ENCODE measurements at regions not wholly inside any gene's neighbourhood (a gene's known extent, or its start where the extent isn't known, plus 50 kb on each side); places are given as distances from the start of the nearest gene placed in this dataset.

GRCh38 chr2:47265158-47265557 lies 88.8 kb upstream of the CALM2 start:
- DNase-seq (ENCODE audit: low read depth, low spot score): no peak

- DNase-seq (ENCODE audit: low read depth, low spot score): no peak
These were observed 88.4 kb upstream of the CALM2 start for GRCh38 chr2:47264686-47265085.

GRCh38 chr2:47264143-47264542 lies 87.8 kb upstream of the CALM2 start:
- no peak for DNase-seq (ENCODE audit: low read depth, low spot score)

- DNase-seq (ENCODE audit: low read depth, low spot score): no peak
These were observed 86.3 kb upstream of the CALM2 start for GRCh38 chr2:47262657-47263056.

GRCh38 chr2:47260971-47261370 lies 84.7 kb upstream of the CALM2 start:
- DNase-seq (ENCODE audit: low read depth, low spot score): no peak

- DNase-seq (ENCODE audit: low read depth, low spot score): no peak
These were observed 83.5 kb upstream of the CALM2 start for GRCh38 chr2:47259829-47260228.

GRCh38 chr2:47257946-47258348 lies 81.6 kb upstream of the CALM2 start:
- no peak for DNase-seq (ENCODE audit: low read depth, low spot score)

- DNase-seq (ENCODE audit: low read depth, low spot score): no peak
These were observed 80.2 kb upstream of the CALM2 start for GRCh38 chr2:47256416-47257087.

GRCh38 chr2:47255794-47256193 lies 79.5 kb upstream of the CALM2 start:
- DNase-seq (ENCODE audit: low read depth, low spot score): no peak

- DNase-seq (ENCODE audit: low read depth, low spot score): no peak
These were observed 78.2 kb upstream of the CALM2 start for GRCh38 chr2:47254464-47254863.

GRCh38 chr2:47253447-47253846 lies 77.1 kb upstream of the CALM2 start:
- no peak for DNase-seq (ENCODE audit: low read depth, low spot score)

GRCh38 chr2:47251404-47251675 lies 75.0 kb upstream of the CALM2 start:
- DNase-seq (ENCODE audit: low read depth, low spot score): no peak

GRCh38 chr2:47250586-47251403 lies 74.5 kb upstream of the CALM2 start:
- DNase-seq (ENCODE audit: low read depth, low spot score): no peak

- no peak for DNase-seq (ENCODE audit: low read depth, low spot score)
These were observed 73.6 kb upstream of the CALM2 start for GRCh38 chr2:47249931-47250330.

GRCh38 chr2:47249157-47249900 lies 73.0 kb upstream of the CALM2 start:
- DNase-seq (ENCODE audit: low read depth, low spot score): no peak

- no peak for DNase-seq (ENCODE audit: low read depth, low spot score)
These were observed 67.4 kb upstream of the CALM2 start for GRCh38 chr2:47243596-47244323.

- no peak for DNase-seq (ENCODE audit: low read depth, low spot score)
These were observed 65.4 kb upstream of the CALM2 start for GRCh38 chr2:47241715-47242114.

- DNase-seq (ENCODE audit: low read depth, low spot score): no peak
These were observed 63.0 kb upstream of the CALM2 start for GRCh38 chr2:47239119-47239969.

GRCh38 chr2:47238638-47239037 lies 62.3 kb upstream of the CALM2 start:
- DNase-seq (ENCODE audit: low read depth, low spot score): no peak

- no peak for DNase-seq (ENCODE audit: low read depth, low spot score)
These were observed 61.3 kb upstream of the CALM2 start for GRCh38 chr2:47237375-47238334.

Data from activated CD4-positive, CD25-positive, alpha-beta regulatory T cell treated with anti-CD3 and anti-CD28 coated beads, Interleukin-2, amount 50 U/mL, for 16 hours (primary cell).